Stimulated activated CD4-positive, alpha-beta T cell treated with anti-CD3 and anti-CD28 coated beads, Interleukin-15, amount 100 ng/mL, for 48 hours (primary cell): ENCODE measurements at regions not wholly inside any gene's neighbourhood (a gene's known extent, or its start where the extent isn't known, plus 50 kb on each side); places are given as distances from the start of the nearest gene placed in this dataset.

Experiments used
- DNase-seq, 2 donors: peaks; one replicate each; pipeline ENCODE4 v3.0.0-alpha.2; 2020; ENCODE audit warnings: low read depth in 2 of 2

GRCh38 chr22:49057910-49058309 is 769.8 kb downstream of the BRD1 start:
- no peak for DNase-seq

GRCh38 chr22:49056301-49056700 is 771.4 kb downstream of the BRD1 start:
- no peak for DNase-seq

DNA sequence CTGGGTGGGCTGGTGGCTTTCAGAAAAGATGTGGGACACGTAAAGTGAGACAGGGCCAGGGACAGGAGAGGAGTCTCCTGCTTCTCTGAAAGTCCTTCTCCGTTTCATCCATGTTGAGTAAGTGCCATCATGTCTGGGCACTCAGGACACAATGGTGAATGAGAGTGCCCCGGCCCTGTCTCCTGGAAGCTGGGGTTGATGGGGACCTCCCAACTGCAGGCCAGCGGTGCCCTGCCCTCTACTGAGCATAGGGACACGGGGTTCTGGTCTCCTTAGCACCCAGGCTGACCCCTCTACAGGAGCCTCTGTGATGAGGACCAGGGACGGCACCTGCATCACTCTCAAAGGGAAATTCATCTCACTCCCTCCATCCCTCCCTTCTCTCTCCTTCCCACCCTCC is 772.3 kb downstream of the BRD1 start:
- no peak for DNase-seq

GRCh38 chr22:49053578-49053977 is 774.1 kb downstream of the BRD1 start:
- DNase-seq: no peak

DNA sequence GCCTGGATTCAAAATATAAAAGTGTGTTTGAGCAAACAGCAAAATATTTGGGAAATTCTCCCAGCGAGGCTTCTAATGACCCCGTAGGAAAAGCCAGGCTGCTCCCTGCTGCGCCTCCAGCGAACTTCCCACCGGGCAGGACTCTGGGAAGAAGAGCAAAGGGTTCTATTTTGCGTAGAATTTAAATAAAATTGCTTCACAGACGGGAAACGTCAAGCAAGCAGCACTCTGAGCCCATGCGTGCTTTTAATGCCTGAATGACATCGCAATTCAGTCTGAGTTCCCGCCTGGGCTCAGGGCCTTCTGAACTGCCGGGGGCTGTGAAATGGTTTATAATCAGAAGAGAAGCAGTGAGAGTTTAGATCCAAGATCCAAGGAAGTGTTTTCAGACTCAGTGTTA is 775.1 kb downstream of the BRD1 start:
- DNase-seq: no peak

GRCh38 chr22:49052023-49052538 is 775.6 kb downstream of the BRD1 start:
- peak in 1 of 2 donors; percentile 57 for DNase-seq

DNA sequence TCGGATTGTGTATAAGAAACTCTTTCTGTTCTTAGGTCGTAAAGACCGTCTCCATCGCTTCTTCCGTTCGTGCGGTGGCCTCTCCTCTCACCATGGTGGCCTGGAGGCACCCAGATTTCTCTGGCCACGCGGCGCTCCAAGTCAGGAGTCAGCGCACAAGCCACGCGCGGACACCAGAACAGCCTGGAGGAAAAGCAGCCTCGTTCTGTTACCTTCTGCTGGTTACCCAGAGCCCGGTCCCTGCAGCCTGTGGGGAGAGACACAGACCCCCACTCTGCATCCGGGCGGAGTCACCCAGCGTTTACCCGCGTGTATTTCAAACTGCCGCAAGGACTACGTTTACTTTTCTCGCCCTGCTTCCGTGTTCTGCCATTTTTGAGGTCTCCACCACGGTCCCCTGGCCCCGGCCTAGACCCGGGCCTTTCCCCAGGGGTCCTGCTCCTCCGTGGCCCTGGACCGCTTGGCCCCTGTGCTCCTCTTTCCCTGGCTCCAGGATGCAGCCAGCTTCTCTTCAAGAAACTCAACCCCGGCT is 776.1 kb downstream of the BRD1 start:
- no peak for DNase-seq

DNA sequence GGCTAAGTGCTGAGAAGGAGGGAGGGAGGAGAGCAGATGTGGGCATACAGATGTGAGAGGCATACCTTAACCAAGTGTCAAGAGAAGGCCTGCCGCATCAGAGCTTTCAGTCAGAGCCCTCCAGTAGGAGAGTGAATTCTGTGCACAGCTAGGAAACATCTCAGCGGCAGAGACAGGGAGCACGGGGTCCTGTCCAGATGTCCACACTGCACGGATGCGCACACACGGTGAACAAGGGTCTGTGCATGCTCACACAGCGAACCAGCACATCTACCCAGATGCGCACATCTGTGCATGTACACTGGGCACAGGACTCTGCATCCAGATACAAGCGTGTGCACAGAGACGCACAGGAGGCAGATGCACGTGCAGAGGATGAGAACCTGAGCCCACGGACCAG is 778.0 kb downstream of the BRD1 start:
- DNase-seq: no peak

GRCh38 chr22:49048591-49048990 is 779.1 kb downstream of the BRD1 start:
- DNase-seq: no peak

DNA sequence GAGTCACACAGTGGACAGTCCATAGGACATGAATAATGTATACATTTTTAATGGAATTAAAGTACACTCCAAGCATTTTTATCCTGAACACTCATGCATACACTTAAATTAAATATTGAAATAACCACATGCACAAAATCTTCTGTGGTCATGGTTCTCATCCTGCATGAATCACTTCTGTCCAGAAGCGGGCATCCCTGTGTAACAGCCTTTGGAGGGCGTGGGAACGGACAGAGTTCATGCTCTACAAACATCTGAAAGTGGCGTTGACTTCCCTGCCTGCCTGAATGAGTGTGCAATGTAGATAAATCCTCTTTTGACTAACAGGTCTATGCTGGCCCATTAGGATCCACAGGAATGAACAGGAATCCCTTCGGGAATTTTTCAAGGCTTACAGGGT is 780.2 kb downstream of the BRD1 start:
- no peak for DNase-seq

DNA sequence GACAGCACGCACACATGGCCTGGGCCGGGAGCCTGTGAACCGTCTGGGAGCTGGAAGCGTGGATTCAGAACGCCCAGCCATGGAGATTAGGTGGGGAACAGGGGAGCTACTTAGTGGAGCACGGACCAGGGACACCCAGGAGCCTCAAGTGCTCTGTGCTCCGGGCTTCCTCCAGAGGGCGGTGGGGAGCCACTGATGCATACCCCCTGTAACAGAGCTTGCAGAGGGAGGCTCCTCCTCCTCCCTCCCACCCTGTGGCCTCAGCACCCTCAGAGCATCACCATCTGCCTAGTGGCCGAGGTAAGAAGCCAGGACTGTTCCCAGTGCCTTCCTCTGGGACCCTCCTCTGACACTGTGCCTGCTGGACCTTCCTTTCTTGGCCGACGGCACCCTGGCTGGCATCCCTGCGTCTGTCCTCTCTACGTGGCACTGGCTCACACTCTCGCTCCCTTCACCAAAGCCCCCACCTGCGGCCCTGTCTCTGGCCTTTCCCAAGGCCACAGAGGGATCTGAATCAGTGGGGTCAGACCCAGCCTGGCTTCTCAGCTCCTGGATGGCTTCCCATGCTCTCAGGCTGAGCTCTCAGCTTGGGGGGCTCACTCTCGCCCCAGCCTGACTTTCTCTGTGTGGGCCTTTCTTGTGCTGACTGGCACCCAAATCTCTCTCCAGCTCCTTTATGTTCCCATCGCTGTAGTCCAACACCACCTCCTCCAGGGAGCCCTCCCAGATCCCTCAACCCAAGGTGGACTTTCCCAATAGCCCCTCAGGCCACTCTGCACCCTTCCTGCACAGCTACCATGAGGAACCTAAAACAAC is 780.9 kb downstream of the BRD1 start:
- peak in 1 of 2 donors; percentile 15 for DNase-seq

GRCh38 chr22:49046000-49046545 is 781.6 kb downstream of the BRD1 start:
- DNase-seq: no peak

- no peak for DNase-seq
These were observed 782.4 kb downstream of the BRD1 start for GRCh38 chr22:49045276-49045675.

GRCh38 chr22:49044776-49045175 is 782.9 kb downstream of the BRD1 start:
- DNase-seq: no peak

- no peak for DNase-seq
These were observed 783.6 kb downstream of the BRD1 start for GRCh38 chr22:49044091-49044490.

GRCh38 chr22:49042877-49043859 is 784.5 kb downstream of the BRD1 start:
- no peak for DNase-seq

- no peak for DNase-seq
These were observed 785.6 kb downstream of the BRD1 start for GRCh38 chr22:49042066-49042465.

GRCh38 chr22:49040754-49041467 is 786.8 kb downstream of the BRD1 start:
- no peak for DNase-seq

DNA sequence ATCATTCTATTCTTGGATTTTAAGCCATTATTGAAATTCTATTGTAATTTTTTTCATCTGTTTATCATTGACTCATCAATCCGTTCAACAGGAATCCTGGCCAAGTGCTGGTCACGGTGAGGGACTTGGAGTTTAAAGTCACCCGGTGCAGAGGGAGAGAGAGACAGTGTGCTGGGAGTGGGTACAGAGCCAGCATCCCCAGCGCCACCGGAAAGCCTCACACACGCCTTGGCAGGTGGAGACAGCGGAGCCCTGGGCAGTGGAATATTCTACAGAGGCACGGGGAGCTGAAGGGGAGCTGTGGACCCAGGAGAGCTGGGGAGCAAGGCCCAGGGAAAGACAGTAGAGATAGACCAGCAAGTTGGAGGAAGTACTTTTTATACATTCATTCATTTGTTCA is 787.6 kb downstream of the BRD1 start:
- DNase-seq: no peak

DNA sequence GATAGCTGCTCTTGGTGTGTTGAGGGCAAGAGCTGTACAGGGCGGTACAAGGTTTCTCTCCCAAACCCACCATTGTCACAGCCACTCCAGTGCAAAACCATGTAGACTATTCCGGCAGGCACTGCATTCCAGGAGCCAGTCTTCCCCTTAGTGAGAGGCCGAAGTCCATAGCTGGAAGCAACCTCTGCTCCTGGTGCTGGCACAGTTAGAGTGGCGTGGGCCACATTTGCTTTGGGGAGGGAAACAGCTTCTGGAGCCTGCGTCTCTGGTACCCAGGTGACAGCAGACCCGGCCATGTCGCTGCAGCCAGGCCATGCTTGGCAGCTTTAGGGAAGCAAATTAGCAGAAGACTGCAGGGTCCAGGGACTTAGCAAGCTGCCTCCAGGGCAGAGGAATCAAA is 788.0 kb downstream of the BRD1 start:
- DNase-seq: no peak

DNA sequence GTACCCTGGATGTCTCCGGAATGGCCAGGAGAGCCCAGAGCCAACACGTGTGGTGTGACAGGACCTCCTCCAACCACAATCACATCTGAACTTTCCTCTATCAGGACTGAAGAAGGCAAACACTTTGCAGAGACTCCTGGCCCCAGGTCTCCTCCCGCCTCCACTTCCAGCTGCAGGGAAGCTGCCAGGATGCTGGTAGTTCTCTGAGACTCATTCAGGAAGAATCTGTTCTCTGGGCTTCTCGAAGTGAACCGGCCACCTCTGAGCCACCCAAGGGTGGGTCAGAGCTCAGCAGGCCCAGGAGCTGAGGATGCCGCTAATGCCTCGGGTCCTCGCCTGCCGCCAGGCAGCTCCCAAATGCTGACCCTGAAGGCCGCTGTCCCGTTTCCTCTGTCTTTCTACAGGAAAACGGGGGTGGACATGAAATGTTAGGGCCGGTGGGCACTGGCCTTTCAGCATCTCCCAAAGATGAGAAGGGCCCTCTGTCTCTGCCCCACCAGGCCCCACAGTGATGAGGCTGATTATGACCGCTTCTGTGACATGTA is 789.9 kb downstream of the BRD1 start:
- DNase-seq: no peak
